K562 (cell line): ENCODE measurements at regions not wholly inside any gene's neighbourhood (a gene's known extent, or its start where the extent isn't known, plus 50 kb on each side); places are given as distances from the start of the nearest gene placed in this dataset.

Experiments
- ATAC-seq: fragments of 200-7000 bp; cut with Tn5 transposase; 3 replicates; pipeline ENCODE4 v1.9.1; 2020; ENCODE audit warnings: moderate library complexity
- BruUV-seq: library from RNA; stranded (reverse); fragments of 400-500 nt; replicated peaks from 2 replicates; lab custom pipeline; 2021; lab: Mats Ljungman, UMichigan
- CTCF ChIA-PET: fragments of 300-600 bp; formaldehyde crosslinking; extraction: SDS; loops from one replicate; lab custom pipeline; 2021; ENCODE audit warnings: low intra/inter-chr PET ratio; lab: Yijun Ruan, JAX
- POLR2A ChIA-PET: fragments of 300-600, 350-650 bp; sonication (Branson Sonifier 250); formaldehyde crosslinking; extraction: SDS; loops from one replicate; lab custom pipeline; 2021; ENCODE audit warnings: antibody characterized with exemption, inconsistent platforms; lab: Yijun Ruan, JAX
- DNase-seq, 4 experiments: peaks; one replicate each; pipeline versions ENCODE4 v3.0.0 to v3.0.0-alpha.2; 2011 to 2018; ENCODE audit warnings: low spot score in 3 of 4, mixed read lengths in 3 of 4; ENCODE audit errors: extremely low read depth in 1 of 4
- FAIRE-seq: peaks from 2 replicates; lab custom pipeline; 2011; peaks lifted over from hg19 to GRCh38; lab: Jason Lieb, UNC
- H2AFZ ChIP-seq: 2 replicates; pipeline ENCODE4 v1.6.0; 2011; ENCODE audit warnings: low read depth, low read length, control low read depth, inconsistent platforms
- H3K27ac ChIP-seq: fragments of 200-600 bp; 3 replicates; pipeline ENCODE4 v1.8.0; 2011; ENCODE audit warnings: low read depth, mild to moderate bottlenecking, control low read depth, inconsistent platforms, low read length, moderate library complexity, mixed read lengths; ENCODE audit errors: extremely low read depth
- H3K27me3 ChIP-seq, 2 experiments: fragments of 300-600 bp in 1 of 2; 2 replicates in 1 of 2; 3 replicates in 1 of 2; pipeline versions ENCODE4 v1.6.0 to v1.8.0; 2011; ENCODE audit warnings: inconsistent platforms in 2 of 2, low read length in 2 of 2, mild to moderate bottlenecking in 1 of 2, mixed read lengths in 1 of 2, moderate library complexity in 1 of 2; ENCODE audit not compliant: control insufficient read depth in 2 of 2, insufficient read depth in 2 of 2
- H3K36me3 ChIP-seq: fragments of 300-600 bp; 3 replicates; pipeline ENCODE4 v1.8.0; 2011; ENCODE audit warnings: mild to moderate bottlenecking, low read length, inconsistent platforms; ENCODE audit not compliant: control insufficient read depth, insufficient read depth
- H3K4me1 ChIP-seq, 2 experiments: fragments of 200-600 bp in 1 of 2; replicated peaks in 1 of 2; 2 replicates in 1 of 2; 3 replicates in 1 of 2; pipeline versions ENCODE4 v1.5.1 to v1.8.0; 2011; ENCODE audit warnings: inconsistent platforms in 2 of 2, low read length in 2 of 2, mild to moderate bottlenecking in 1 of 2, mixed read lengths in 1 of 2, moderate library complexity in 1 of 2; ENCODE audit not compliant: control insufficient read depth in 2 of 2, insufficient read depth in 2 of 2
- H3K4me2 ChIP-seq: 2 replicates; pipeline ENCODE4 v1.6.1; 2011; ENCODE audit warnings: low read length, control low read depth, inconsistent platforms, mixed read lengths; ENCODE audit not compliant: insufficient read depth
- H3K4me3 ChIP-seq: fragments of 200-600 bp; sonication (generic), shearing (Covaris generic); 2 replicates; pipeline ENCODE4 v1.5.1; 2016; ENCODE audit warnings: control low read depth, inconsistent platforms
- H3K79me2 ChIP-seq: fragments of 200-600 bp; 3 replicates; pipeline ENCODE4 v1.8.0; 2011; ENCODE audit warnings: low read length, inconsistent platforms; ENCODE audit not compliant: control insufficient read depth, insufficient read depth
- H3K9ac ChIP-seq, 2 experiments: 2 replicates each; pipeline versions ENCODE4 v1.6.0 to v1.6.1; 2011; ENCODE audit warnings: low read depth in 2 of 2, low read length in 2 of 2, control low read depth in 1 of 2, inconsistent platforms in 1 of 2, mild to moderate bottlenecking in 1 of 2, mixed read lengths in 1 of 2; ENCODE audit not compliant: insufficient read depth in 1 of 2
- H3K9me1 ChIP-seq: one replicate; pipeline ENCODE4 v1.6.0; 2011; ENCODE audit warnings: inconsistent platforms, mild to moderate bottlenecking, low read length, moderate library complexity; ENCODE audit not compliant: control insufficient read depth, insufficient read depth
- H3K9me3 ChIP-seq: replicated peaks from 2 replicates; pipeline ENCODE4 v1.5.1; 2011; ENCODE audit warnings: low read depth, low read length, inconsistent platforms; ENCODE audit not compliant: control insufficient read depth, insufficient read depth
- H4K20me1 ChIP-seq: replicated peaks from 2 replicates; pipeline ENCODE4 v1.6.1; 2011; ENCODE audit warnings: low read length, inconsistent platforms, mixed read lengths; ENCODE audit not compliant: control insufficient read depth, insufficient read depth
- BMI1 ChIP-seq: fragments of 150-350 bp; IDR thresholded peaks from 2 replicates; pipeline ENCODE4 v1.6.1; 2014; ENCODE audit warnings: low read length
- CCNT2 ChIP-seq: IDR thresholded peaks from 2 replicates; pipeline ENCODE4 v1.6.1; 2011; ENCODE audit warnings: borderline replicate concordance, low read depth, mild to moderate bottlenecking, moderate library complexity, mixed read lengths, low read length; ENCODE audit not compliant: insufficient read length; ENCODE audit errors: extremely low read depth
- CTCF ChIP-seq, 3 experiments: IDR thresholded peaks in 2 of 3; conservative IDR thresholded peaks in 1 of 3; 2 replicates each; pipeline ENCODE4 v1.5.1; 2011 to 2012; ENCODE audit warnings: low read length in 3 of 3, mild to moderate bottlenecking in 3 of 3, control low read depth in 2 of 3, improper control_type of control experiment in 1 of 3, inconsistent platforms in 1 of 3, low read depth in 1 of 3, mixed read lengths in 1 of 3, moderate library complexity in 1 of 3; ENCODE audit not compliant: insufficient read depth in 2 of 3
- ETV5 ChIP-seq: sonication (generic); formaldehyde crosslinking; IDR thresholded peaks from 2 replicates; pipeline ENCODE4 v1.4.0; 2020; ENCODE audit warnings: low read depth, mild to moderate bottlenecking, missing genetic modification reagents
- MEF2A ChIP-seq: IDR thresholded peaks from 2 replicates; pipeline ENCODE4 v1.6.1; 2011; ENCODE audit warnings: low read depth, mild to moderate bottlenecking, low read length, moderate library complexity; ENCODE audit not compliant: control insufficient read depth
- NR2C2 ChIP-seq, 2 experiments: fragments of 200-800 bp in 1 of 2; sonication (Bioruptor generic) in 1 of 2; sonication (generic) in 1 of 2; formaldehyde crosslinking in 1 of 2; IDR thresholded peaks; 2 replicates each; pipeline versions ENCODE4 v1.6.1 to v1.8.0; 2016 to 2022; ENCODE audit warnings: mild to moderate bottlenecking in 1 of 2, missing compliant biosample characterization in 1 of 2, missing genetic modification characterization in 1 of 2, missing genetic modification reagents in 1 of 2
- SMC3 ChIP-seq: conservative IDR thresholded peaks from 2 replicates; pipeline ENCODE4 v1.6.1; 2011; ENCODE audit warnings: low read depth, low read length, improper control_type of control experiment; ENCODE audit not compliant: insufficient read depth
- ZNF75A ChIP-seq: fragments of 450-650 bp; formaldehyde crosslinking; IDR thresholded peaks from 2 replicates; pipeline ENCODE4 v1.4.0; 2020; ENCODE audit warnings: mild to moderate bottlenecking
- WGBS: fragments of 100-300 bp; shearing (Covaris generic); methylation state at CpG from one replicate; pipeline ENCODE4 v1.1.6; 2016; ENCODE audit warnings: low coverage, mixed read lengths; ENCODE audit not compliant: insufficient coverage; ENCODE audit errors: missing lambda C conversion rate; 5-methylcytosine and 5-hydroxymethylcytosine counted together
- in situ Hi-C: fragments of 300-500 bp; cut with MboI; formaldehyde crosslinking; loops from 4 replicates; pipeline ENCODE4 v1.15.0; 2018; ENCODE audit warnings: inconsistent platforms, mixed read lengths
- intact Hi-C: fragments of 100-400 bp; cut with micrococcal nuclease; formaldehyde crosslinking; loops from 2 replicates; pipeline ENCODE4 v1.14.2; 2022

GRCh38 chr9:108536836-108537601, 318.8 kb downstream of the ACTL7B start:
- TF ChIP-seq BMI1 (no peak), CCNT2 (no peak), ETV5 (CRISPR knock-in tag) (no peak), ZNF75A (CRISPR knock-in tag) (no peak), MEF2A (no peak)
- intact Hi-C loops (no loop called here), in situ Hi-C loops (no loop called here)
- 0% methylated on average over 2 of the region's 2 CpGs for WGBS
- Histone ChIP-seq H3K4me3 (no peak overlapping the region), H3K27ac (no peak overlapping the region), H3K9me1 (no peaks in the 10 kb centered on the region), H2AFZ (no peak overlapping the region), H3K79me2 (no peaks in the 10 kb centered on the region), H3K4me1 (no peaks in the 10 kb centered on the region), H3K27me3 (no peaks in the 10 kb centered on the region; a peak in 1 of 5 replicates), H3K9me3 (no peaks in the 10 kb centered on the region), H4K20me1 (no peaks in the 10 kb centered on the region), H3K4me2 (no peak overlapping the region), H3K9ac (no peak overlapping the region), H3K36me3 (no peaks in the 10 kb centered on the region)
- FAIRE-seq: no peak
- BruUV-seq: no TSS peak
- ChIA-PET CTCF (no interaction called here), POLR2A (interaction anchor here (1.2 kb wide), 1 partner anchor 14 kb away, joined by 3 read pairs; no protein-coding TSS in a partner anchor)
- no peak for DNase-seq
- ATAC-seq: no peak

DNA sequence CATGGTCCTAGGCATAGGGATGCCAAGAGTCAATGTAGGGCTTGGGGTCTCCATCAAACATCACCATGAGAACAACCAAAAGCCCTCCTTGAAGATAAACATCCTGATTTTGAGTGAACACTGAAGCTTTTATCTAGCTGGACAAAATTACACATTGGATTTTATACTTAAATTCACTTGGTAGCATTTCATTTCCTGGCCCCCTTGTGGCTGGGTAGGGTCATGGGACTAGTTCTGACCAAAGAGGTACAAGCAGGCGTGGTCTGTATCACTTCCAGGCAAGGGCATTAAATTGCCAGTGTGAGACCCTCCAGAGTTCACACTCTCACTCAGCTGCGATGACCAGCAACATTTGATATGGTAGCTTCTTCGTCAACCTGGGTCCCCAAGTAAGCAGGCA, 320.3 kb downstream of the ACTL7B start:
- DNase-seq: peak; percentile 22 to 49 (median 39)
- no TSS peak for BruUV-seq
- Histone ChIP-seq H3K9me1 (no peaks in the 10 kb centered on the region), H3K9ac (no peak overlapping the region), H3K79me2 (no peaks in the 10 kb centered on the region), H3K27ac (no peak overlapping the region), H3K9me3 (no peaks in the 10 kb centered on the region), H3K4me2 (no peak overlapping the region), H4K20me1 (no peaks in the 10 kb centered on the region), H2AFZ (no peak overlapping the region), H3K4me3 (no peak overlapping the region), H3K36me3 (no peaks in the 10 kb centered on the region), H3K4me1 (no peaks in the 10 kb centered on the region), H3K27me3 (peaks cover 0 to 8% of the 10 kb centered on the region in 2 experiments; a peak in 1 of 5 replicates)
- ChIA-PET CTCF (no interaction called here), POLR2A (no interaction called here)
- FAIRE-seq: peak; percentile 44
- ATAC-seq: peak; percentile 78
- intact Hi-C loops: no loop called here
- WGBS: 0% methylated on average over 3 of the region's 3 CpGs
- in situ Hi-C loops: no loop called here
- peak; percentile 26 to 47 (median 40); a peak in 5 of 6 replicates for TF ChIP-seq CTCF (IDR thresholded peaks at IDR 0.05 in 2 of 3, conservative IDR thresholded peaks at IDR 0.05 in 1 of 3; ENCODE audit: insufficient read depth in 2 of 3, low read depth in 1 of 3, low read length in 3 of 3)
- TF ChIP-seq NR2C2 (CRISPR knock-in tag; IDR thresholded peaks at IDR 0.05): no peak
- no peak for TF ChIP-seq NR2C2 (tag; IDR thresholded peaks at IDR 0.05)
- TF ChIP-seq SMC3: 0 out of 2 replicates have a peak, but pooled peaks have one; percentile 24
